Peyer's patch (tissue), 4 donors: ENCODE measurements at regions not wholly inside any gene's neighbourhood (a gene's known extent, or its start where the extent isn't known, plus 50 kb on each side); places are given as distances from the start of the nearest gene placed in this dataset.

Experiments used
- CTCF ChIP-seq, 6 experiments: fragments of 450-650 bp in 4 of 6; fragments of 200-600 bp in 2 of 6; sonication (generic) in 1 of 6; IDR thresholded peaks; one replicate each; pipeline ENCODE4 v1.5.1; 2017 to 2019; ENCODE audit warnings: antibody characterized with exemption in 6 of 6, mild to moderate bottlenecking in 3 of 6, moderate library complexity in 1 of 6
- POLR2A ChIP-seq, 2 donors: fragments of 450-650 bp; IDR thresholded peaks; one replicate each; pipeline ENCODE4 v1.5.1; 2017; ENCODE audit warnings: antibody characterized with exemption in 2 of 2, mild to moderate bottlenecking in 2 of 2, moderate library complexity in 2 of 2

- TF ChIP-seq CTCF (IDR thresholded peaks at IDR 0.05) = no peak
- no peak for TF ChIP-seq POLR2A (IDR thresholded peaks at IDR 0.05)
Observed at GRCh38 chr13:105847527-105848291, 687.8 kb downstream of the EFNB2 start.
